HTR-8/SVneo (cell line): ENCODE measurements at regions not wholly inside any gene's neighbourhood (a gene's known extent, or its start where the extent isn't known, plus 50 kb on each side); places are given as distances from the start of the nearest gene placed in this dataset.

Experiments used
- DNase-seq: peaks from one replicate; pipeline ENCODE4 v3.0.0; 2011; ENCODE audit warnings: low spot score, mixed read lengths; ENCODE audit not compliant: insufficient read length
- FAIRE-seq: peaks from 2 replicates; lab custom pipeline; 2011; peaks lifted over from hg19 to GRCh38; lab: Jason Lieb, UNC

GRCh38 chr2:18346344-18346743 lies 214.1 kb downstream of the RDH14 start:
- DNase-seq (no peak), FAIRE-seq (no peak)

DNA sequence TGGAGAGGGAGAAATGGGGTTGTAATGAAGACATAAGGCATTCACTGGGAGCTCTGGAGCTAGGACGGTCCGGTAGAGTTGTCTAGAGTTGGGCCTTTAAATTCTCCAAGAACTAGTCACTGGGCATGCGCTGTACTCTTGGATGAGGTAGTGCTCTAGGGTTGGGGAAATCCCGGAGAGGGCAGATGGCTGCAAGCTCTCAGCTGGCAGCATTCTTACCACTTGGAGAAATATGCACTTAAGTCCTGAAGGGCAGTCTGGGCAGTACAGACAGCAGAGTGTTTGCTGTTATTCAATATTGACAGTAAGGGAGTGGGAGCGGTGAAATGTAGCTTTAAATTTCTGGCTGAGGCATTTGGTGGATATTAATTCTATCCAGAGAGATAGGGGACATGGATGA lies 214.6 kb downstream of the RDH14 start:
- peak; percentile 23 for FAIRE-seq
- no peak for DNase-seq

GRCh38 chr2:18342901-18343300 lies 217.6 kb downstream of the RDH14 start:
- FAIRE-seq = no peak

DNA sequence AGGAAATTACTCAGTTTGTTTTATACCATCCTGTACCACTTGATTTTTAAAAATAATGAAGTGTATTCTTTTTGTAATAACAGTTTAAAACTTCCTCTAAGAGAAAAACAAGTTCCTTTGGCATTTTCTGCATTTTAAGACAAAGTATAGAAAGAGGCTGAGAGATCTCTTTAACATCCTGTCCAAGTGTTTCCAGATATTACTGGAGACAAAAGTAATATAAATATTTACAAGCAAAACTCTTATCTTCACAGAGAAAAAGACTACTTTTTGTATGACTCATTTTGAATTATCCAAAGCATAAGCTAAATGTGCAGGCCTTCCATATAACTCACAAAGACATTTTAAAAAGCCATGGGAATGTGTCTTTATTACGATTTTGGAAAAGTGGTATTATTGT lies 221.1 kb downstream of the RDH14 start:
- FAIRE-seq (no peak), DNase-seq (no peak)

More at GRCh38 chr2:18342901-18343300, 217.6 kb downstream of the RDH14 start:
- no peak for DNase-seq

GRCh38 chr2:18336975-18337374 lies 223.5 kb downstream of the RDH14 start:
- FAIRE-seq (no peak), DNase-seq (peak; percentile 5)

DNA sequence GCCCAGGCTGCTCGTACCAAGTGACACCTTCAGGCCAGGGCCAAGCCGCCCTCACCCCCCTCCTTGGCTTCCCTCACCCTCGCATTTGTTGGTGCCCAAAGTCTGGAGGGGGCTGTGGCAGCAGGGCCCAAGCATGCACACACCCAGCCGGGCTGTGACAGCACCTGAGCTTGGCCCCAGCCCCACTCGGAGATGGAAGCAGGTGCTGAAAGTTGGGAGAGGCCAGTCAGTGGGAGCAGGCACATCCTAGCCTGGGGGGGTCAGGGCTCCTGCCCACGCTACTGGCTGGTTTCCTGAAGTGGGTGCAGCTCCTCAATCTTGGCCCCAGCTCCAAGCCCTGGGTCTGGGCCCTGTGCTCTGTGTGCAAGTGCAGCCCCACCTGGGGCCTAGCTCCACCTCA lies 228.0 kb downstream of the RDH14 start:
- no peak for DNase-seq
- FAIRE-seq = no peak

DNA sequence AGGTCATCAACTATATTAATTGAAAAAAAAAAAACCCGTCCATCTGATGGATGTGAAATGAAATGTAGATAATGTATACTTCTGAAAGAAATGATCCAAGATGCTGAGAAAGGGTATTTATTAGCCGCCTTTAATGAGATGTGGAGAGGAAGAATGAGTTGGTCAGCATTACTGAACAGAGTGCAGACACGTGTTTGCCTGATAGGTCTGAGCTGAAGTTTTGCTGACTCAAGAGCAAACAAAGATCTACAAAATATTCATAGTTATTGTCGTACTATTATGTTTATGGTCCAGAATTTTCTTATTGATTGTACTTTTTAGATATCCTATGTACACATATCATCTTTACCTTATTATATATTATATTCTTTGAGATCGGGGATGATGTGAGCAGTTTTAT lies 235.3 kb downstream of the RDH14 start:
- FAIRE-seq = no peak
- no peak for DNase-seq

DNA sequence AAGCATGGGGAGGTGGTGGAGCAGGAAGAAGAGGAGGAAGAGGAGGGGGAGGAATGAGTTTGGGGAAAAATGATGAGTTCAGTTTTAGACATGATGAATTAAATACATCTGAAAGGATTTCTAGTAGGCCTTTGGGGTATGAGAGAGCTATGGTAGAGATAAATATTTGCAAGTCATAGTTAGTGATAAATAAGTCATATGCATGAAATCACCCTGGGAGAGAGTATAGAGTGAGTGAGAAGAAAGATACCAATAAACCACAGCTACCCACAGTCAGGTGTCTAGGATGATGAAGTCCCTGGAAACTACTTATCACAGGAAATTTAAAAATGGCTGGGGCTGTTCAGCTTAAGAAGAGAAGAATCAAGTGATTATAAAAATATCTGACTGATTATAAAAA lies 240.5 kb downstream of the RDH14 start:
- DNase-seq (no peak), FAIRE-seq (no peak)

DNA sequence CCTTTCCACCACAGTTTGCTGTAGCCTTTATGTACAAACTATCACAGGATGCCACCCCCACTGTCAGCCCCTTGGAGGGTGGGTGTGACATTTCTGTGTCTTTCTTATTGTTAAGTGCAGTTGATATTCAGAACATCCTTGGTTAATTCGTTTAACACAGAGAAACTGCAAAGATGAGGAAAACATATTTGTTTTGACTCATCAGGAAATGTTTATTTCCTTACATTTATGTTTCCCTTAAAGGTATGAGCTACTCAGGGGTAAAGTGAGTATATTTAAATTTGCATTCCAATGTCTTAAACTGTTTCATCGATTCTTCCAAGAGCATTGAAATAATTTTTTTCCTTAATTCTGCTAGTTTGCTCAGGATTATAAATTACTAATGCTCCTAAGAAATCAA lies 243.4 kb downstream of the RDH14 start:
- DNase-seq = no peak
- FAIRE-seq = no peak

GRCh38 chr2:18312818-18313217 lies 247.6 kb downstream of the RDH14 start:
- FAIRE-seq (no peak), DNase-seq (no peak)

DNA sequence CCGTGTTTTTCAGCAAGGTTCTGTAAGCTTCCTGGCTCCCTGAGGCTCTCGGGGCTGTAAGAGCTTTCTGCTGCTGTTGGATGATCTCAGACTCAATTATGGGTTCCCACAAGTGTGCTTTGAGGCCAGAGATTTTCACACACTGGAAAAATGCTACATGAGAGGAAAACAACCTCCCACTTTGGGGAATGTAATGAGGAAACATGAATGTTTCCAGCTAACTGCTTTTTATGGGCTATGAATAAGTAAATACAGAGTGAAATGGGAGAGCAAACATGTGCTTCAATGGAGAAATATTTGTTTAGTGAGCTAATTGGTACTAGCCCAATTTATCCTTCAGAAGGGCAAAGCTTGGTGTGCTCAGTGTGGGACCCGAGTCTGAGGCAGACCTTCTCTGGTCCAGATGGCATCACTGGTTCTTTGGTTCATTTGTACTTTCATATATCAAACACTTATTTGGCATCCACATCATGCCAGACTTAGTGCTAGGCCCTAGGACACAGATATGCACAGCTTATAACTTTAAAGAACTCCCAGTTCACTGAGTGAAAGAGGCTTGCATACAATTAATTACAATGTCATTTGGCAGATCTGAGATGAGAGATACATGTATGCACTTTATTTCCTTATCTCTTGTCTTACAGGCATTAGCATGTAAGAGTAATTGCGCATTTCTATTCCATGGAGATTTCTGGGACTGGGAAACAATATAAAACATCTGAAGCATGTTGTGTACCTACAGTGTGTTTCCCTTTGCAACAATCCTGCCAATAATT lies 248.8 kb downstream of the RDH14 start:
- FAIRE-seq = no peak
- no peak for DNase-seq

DNA sequence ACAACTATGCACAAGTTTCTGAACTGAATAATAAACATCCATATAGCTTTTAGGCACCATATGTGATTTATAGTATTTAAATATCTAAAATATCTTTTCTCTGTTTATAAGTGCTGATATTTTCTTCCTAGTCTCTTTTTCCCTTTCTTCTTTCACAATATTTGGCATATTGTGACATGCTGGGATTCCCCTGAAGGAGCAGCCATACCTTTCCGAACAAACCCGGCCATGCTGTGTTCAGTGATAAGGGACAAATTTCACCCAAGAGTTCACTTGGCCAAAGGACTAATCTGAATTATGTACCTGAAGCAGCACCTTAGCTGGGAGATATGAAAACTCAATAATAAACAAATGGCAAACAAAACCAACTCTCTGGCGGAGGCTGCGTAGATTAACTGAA lies 250.8 kb downstream of the RDH14 start:
- no peak for DNase-seq
- no peak for FAIRE-seq

- DNase-seq (no peak), FAIRE-seq (no peak)
Observed at GRCh38 chr2:18309188-18309587, 251.3 kb downstream of the RDH14 start.

DNA sequence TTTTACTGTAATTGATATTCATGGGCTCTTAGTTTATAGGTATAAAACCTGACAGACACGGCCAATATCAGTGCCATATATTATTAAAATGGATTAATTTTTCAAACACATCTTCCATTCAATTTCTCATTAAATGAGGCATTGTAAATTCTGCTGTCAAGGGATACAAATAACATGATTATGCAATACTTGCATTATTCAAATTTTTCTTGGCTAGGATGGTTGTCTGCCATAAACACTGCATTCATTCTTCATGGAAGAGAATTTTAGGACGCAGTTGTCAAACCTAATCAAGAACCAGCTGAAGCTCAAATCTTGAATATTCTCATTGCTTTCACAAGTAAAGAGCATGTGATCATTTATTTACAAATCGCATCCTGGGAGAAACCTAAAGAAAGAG lies 255.6 kb downstream of the RDH14 start:
- FAIRE-seq (no peak), DNase-seq (no peak)

DNA sequence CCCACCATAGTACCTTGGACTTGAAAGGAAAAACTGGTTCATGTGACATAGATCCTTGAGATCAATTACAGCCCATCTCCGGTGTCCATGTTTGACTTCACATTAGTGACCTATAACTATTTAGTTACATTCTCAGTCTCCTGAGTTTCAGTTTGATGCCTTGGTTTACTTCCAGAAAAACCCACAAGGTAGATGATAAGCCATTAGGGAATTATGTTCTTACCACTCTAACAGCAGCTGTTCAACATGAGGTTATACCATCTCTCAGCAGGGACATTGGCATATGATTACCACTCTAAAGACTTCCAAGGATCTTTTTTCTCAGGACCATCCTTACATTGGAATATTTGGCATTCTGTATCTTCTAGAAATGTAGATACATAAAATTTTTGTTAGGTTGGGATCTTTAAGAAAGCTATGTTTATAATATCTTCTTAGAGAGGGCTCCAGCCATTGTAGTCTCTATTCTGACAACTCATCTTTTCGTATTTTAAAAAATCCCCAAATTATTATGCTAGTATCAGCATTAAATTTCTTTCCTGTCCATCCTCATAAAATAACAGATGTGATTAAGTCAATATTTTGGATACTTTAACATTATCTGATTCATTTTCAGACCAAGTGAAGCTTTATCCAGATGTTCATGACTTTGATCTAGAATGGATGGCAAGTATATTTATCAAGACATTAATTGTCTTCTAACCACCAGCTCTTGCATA lies 258.9 kb downstream of the RDH14 start:
- DNase-seq = no peak
- FAIRE-seq = no peak

DNA sequence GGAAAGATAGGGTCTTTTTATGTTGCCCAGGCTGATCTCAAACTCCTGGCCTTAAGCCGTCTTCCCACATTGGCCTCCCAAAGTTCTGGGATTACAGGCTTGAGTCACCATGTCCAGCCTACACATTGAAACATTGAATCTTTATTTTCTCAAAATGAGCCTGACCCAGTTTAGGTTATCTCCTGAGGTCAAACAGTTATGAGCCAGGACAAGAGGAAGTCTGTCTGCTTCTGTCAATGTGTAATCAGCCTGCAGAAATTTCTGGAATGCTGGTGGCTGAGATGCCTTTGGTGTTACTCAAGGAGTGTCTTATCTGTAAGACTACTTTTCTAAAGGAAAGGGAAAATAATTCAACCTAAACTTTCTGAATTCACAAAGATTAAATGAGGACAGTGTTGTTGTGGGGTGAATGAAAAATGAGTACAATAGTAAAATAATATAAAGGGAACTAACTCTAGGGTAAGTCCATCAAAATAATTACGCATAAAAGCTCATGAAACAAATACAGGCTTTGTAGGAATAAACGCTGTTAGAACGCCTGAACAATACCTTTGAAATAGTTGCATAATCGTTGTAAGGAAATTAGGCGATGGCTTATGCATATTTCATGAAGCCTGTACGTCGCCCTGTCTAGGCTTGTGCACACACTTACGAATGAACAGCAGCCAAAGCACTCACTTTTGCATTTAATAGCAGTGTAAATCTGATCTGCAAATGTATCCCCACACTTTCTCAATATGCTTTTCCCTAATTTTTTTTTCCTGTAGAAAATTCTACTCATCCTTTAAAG lies 260.8 kb downstream of the RDH14 start:
- DNase-seq = peak; percentile 20
- FAIRE-seq = peak; percentile 63

GRCh38 chr2:18297534-18298058 lies 262.9 kb downstream of the RDH14 start:
- no peak for DNase-seq
- no peak for FAIRE-seq

DNA sequence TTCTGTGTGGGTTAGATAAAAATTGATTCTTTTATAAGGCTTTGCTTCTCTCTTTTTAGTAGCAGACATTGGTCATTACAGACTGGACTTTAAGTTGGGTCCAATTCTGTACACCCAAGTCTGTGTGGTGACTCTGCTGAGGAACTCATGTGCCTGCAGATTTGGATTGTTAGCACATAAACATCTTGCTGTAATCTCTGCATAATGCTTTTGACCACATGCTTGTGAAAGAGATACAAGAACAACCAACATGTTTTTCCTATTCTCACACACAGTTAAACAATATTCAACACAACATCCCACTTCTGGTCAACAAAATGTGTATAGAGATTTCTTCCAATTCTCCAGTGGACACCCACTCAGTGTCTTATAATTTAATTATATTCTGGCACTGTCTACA lies 270.1 kb downstream of the RDH14 start:
- no peak for DNase-seq
- FAIRE-seq = peak; percentile 64

GRCh38 chr2:18286897-18287296 lies 273.6 kb downstream of the RDH14 start:
- DNase-seq = no peak
- no peak for FAIRE-seq

- FAIRE-seq = no peak
- no peak for DNase-seq
Observed at GRCh38 chr2:18284331-18284730, 276.1 kb downstream of the RDH14 start.

GRCh38 chr2:18282026-18282425 lies 278.4 kb downstream of the RDH14 start:
- DNase-seq (no peak), FAIRE-seq (no peak)
